Esophagus muscularis mucosa (tissue), 4 donors: ENCODE measurements at regions not wholly inside any gene's neighbourhood (a gene's known extent, or its start where the extent isn't known, plus 50 kb on each side); places are given as distances from the start of the nearest gene placed in this dataset.

ENCODE experiments used
- DNase-seq: peaks from one replicate; pipeline ENCODE4 v3.0.0-alpha.2; 2017; ENCODE audit errors: extremely low spot score
- H3K27ac ChIP-seq, 4 donors: fragments of 200-600 bp; sonication (generic); replicated peaks in 1 of 4; 1 replicate in 3 of 4; 2 replicates in 1 of 4; pipeline ENCODE4 v1.5.1; 2016 to 2019; ENCODE audit warnings: mild to moderate bottlenecking in 1 of 4
- H3K27me3 ChIP-seq, 4 donors: fragments of 200-600 bp; sonication (generic); one replicate each; pipeline versions ENCODE4 v1.5.1 to v1.6.0; 2016 to 2019
- H3K36me3 ChIP-seq, 4 donors: fragments of 200-600 bp; sonication (generic); one replicate each; pipeline ENCODE4 v1.5.1; 2016 to 2019
- H3K4me1 ChIP-seq, 4 donors: fragments of 200-600 bp; sonication (generic); one replicate each; pipeline ENCODE4 v1.5.1; 2016 to 2019
- H3K4me3 ChIP-seq, 4 donors: fragments of 200-600 bp; sonication (generic); 1 replicate in 2 of 4; 2 replicates in 2 of 4; pipeline ENCODE4 v1.5.1; 2016 to 2019; ENCODE audit warnings: mild to moderate bottlenecking in 4 of 4, moderate library complexity in 1 of 4
- H3K9me3 ChIP-seq, 4 donors: fragments of 200-600 bp; sonication (generic); 1 replicate in 3 of 4; 2 replicates in 1 of 4; pipeline ENCODE4 v1.5.1; 2016 to 2019
- CTCF ChIP-seq, 3 experiments: fragments of 200-600 bp in 2 of 3; fragments of 450-650 bp in 1 of 3; sonication (generic) in 2 of 3; IDR thresholded peaks; one replicate each; pipeline ENCODE4 v1.5.1; 2017 to 2019; ENCODE audit warnings: antibody characterized with exemption in 3 of 3, mild to moderate bottlenecking in 2 of 3, moderate library complexity in 1 of 3
- EP300 ChIP-seq: sonication (generic); formaldehyde crosslinking; IDR thresholded peaks from one replicate; pipeline ENCODE4 v1.6.1; 2017; ENCODE audit warnings: antibody characterized with exemption
- POLR2A ChIP-seq: fragments of 450-650 bp; IDR thresholded peaks from one replicate; pipeline ENCODE4 v1.6.1; 2017; ENCODE audit warnings: antibody characterized with exemption, moderate library complexity, mild to moderate bottlenecking, low read depth
- POLR2AphosphoS5 ChIP-seq, 2 donors: sonication (generic); formaldehyde crosslinking; IDR thresholded peaks; one replicate each; pipeline ENCODE4 v1.6.1; 2017; ENCODE audit warnings: antibody characterized with exemption in 2 of 2
- WGBS: methylation state at CpG from one replicate; pipeline ENCODE4 v1.1.5; 2018; 5-methylcytosine and 5-hydroxymethylcytosine counted together
- intact Hi-C: fragments of 100-400 bp; cut with DNase I; formaldehyde crosslinking; loops from one replicate; pipeline ENCODE4 v1.15.1; 2023

- Histone ChIP-seq H3K27me3 (no peaks in the 10 kb centered on the region), H3K9me3 (no peaks in the 10 kb centered on the region), H3K4me1 (peaks cover 55 to 68% (median 58%) of the 10 kb centered on the region in 4 donors), H3K36me3 (no peaks in the 10 kb centered on the region), H3K4me3 (no peak overlapping the region), H3K27ac (peak overlapping the region; percentile 56 to 67 (median 58))
- TF ChIP-seq CTCF (IDR thresholded peaks at IDR 0.05) (no peak), POLR2A (no peak), EP300 (peak; percentile 75), POLR2AphosphoS5 (IDR thresholded peaks at IDR 0.05) (peak; percentile 68 to 74)
- WGBS: 46% methylated on average over 4 of the region's 9 CpGs
- DNase-seq: peak; percentile 92
- intact Hi-C loops: no loop called here
Measured at GRCh38 chr20:23152308-23152892, 66.3 kb upstream of the CD93 start.

GRCh38 chr20:23151885-23152284 is 65.8 kb upstream of the CD93 start:
- intact Hi-C loops: no loop called here
- DNase-seq: no peak
- no peak overlapping the region for H3K4me3 ChIP-seq
- no peaks in the 10 kb centered on the region for H3K27me3 ChIP-seq
- TF ChIP-seq EP300: no peak
- no peak for TF ChIP-seq CTCF (IDR thresholded peaks at IDR 0.05)
- TF ChIP-seq POLR2AphosphoS5 (IDR thresholded peaks at IDR 0.05): no peak
- no peak for TF ChIP-seq POLR2A
- H3K36me3 ChIP-seq: no peaks in the 10 kb centered on the region
- 89% methylated on average over 8 of the region's 8 CpGs for WGBS
- peaks cover 55 to 72% (median 60%) of the 10 kb centered on the region in 4 donors for H3K4me1 ChIP-seq
- H3K9me3 ChIP-seq: no peaks in the 10 kb centered on the region
- peak overlapping the region; percentile 56 to 67 (median 58) for H3K27ac ChIP-seq

DNA sequence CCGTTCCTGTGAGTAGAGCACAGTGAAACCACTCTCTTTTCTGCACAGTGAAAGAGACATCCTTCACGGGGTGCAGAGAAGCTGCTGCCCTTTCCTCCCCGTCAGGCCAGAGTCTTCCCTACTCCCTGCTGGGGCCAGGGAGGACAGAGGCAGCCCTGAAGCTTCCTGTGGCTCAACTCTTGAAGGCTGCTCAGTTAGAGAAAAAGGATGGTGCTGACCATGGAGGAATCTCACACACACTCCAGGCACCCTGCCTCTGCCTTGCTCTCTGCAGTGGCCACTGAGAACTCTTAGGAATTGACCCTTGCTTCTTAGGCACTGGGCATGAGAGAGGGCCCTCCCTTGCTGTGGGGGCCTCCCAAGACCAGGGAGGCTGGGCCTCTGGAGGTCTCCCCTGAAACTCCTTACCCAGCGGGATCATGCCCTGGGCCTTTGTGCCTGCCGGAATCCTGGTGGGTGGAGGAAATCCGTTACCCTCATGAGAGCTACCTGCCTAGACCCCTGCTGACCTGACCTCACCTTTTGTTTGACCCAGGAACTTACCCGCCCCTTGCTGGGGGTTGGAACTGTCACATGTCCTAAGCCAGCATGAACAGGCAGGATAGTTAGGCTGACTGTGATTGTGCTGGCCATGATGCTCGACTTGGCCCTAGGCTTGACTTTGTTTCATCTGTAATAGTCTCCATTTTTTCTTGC is 65.0 kb upstream of the CD93 start:
- no peaks in the 10 kb centered on the region for H3K9me3 ChIP-seq
- DNase-seq: no peak
- TF ChIP-seq POLR2AphosphoS5 (IDR thresholded peaks at IDR 0.05) (no peak), CTCF (IDR thresholded peaks at IDR 0.05) (no peak), EP300 (no peak), POLR2A (no peak)
- no peak overlapping the region for H3K4me3 ChIP-seq
- peaks cover 52 to 66% (median 58%) of the 10 kb centered on the region in 4 donors for H3K4me1 ChIP-seq
- H3K27me3 ChIP-seq: no peaks in the 10 kb centered on the region
- 80% methylated on average over 4 of the region's 8 CpGs for WGBS
- intact Hi-C loops: no loop called here
- H3K27ac ChIP-seq: peak overlapping the region in 1 of 4 donors; percentile 56
- H3K36me3 ChIP-seq: no peaks in the 10 kb centered on the region

GRCh38 chr20:23150304-23151007 is 64.3 kb upstream of the CD93 start:
- 66% methylated on average over 7 of the region's 8 CpGs for WGBS
- no peaks in the 10 kb centered on the region for H3K36me3 ChIP-seq
- H3K27ac ChIP-seq: no peak overlapping the region
- no peak for TF ChIP-seq POLR2A
- no peak for TF ChIP-seq CTCF (IDR thresholded peaks at IDR 0.05)
- TF ChIP-seq POLR2AphosphoS5 (IDR thresholded peaks at IDR 0.05): no peak
- no peak for TF ChIP-seq EP300
- DNase-seq: no peak
- H3K27me3 ChIP-seq: no peaks in the 10 kb centered on the region
- intact Hi-C loops: no loop called here
- H3K4me1 ChIP-seq: peaks cover 51 to 70% (median 58%) of the 10 kb centered on the region in 4 donors
- H3K9me3 ChIP-seq: no peaks in the 10 kb centered on the region
- no peak overlapping the region for H3K4me3 ChIP-seq
